Right cardiac atrium (tissue), 5 donors: ENCODE measurements at regions not wholly inside any gene's neighbourhood (a gene's known extent, or its start where the extent isn't known, plus 50 kb on each side); places are given as distances from the start of the nearest gene placed in this dataset.
"Not testable (repeated sequence)": the region's sequence is repeated elsewhere in the genome, so short reads cannot be mapped to it uniquely, and the experiment has no call there.

Source experiments
- ATAC-seq, 2 donors: fragments of 200-7000 bp; cut with Tn5 transposase; one replicate each; pipeline versions ENCODE4 v1.8.0 to v1.9.1; 2020; ENCODE audit warnings: moderate library complexity in 2 of 2, mild to moderate bottlenecking in 1 of 2
- DNase-seq, 3 donors: peaks; one replicate each; pipeline ENCODE4 v3.0.0-alpha.2; 2020
- H3K27ac ChIP-seq: one replicate; pipeline ENCODE4 v1.5.1; 2013; ENCODE audit warnings: mild to moderate bottlenecking, low read length, control low read depth, moderate library complexity
- H3K27me3 ChIP-seq: one replicate; pipeline ENCODE4 v1.6.1; 2013; ENCODE audit not compliant: control insufficient read depth, insufficient read depth
- H3K4me1 ChIP-seq: one replicate; pipeline ENCODE4 v1.6.1; 2013; ENCODE audit warnings: low read length; ENCODE audit not compliant: control insufficient read depth, insufficient read depth
- H3K4me3 ChIP-seq: one replicate; pipeline ENCODE4 v1.5.1; 2013; ENCODE audit warnings: low read length, control low read depth
- H3K9me3 ChIP-seq: one replicate; pipeline ENCODE4 v1.6.1; 2013; ENCODE audit warnings: low read length; ENCODE audit not compliant: control insufficient read depth
- WGBS: extraction: QIAGEN DNeasy Blood & Tissue Kit; methylation state at CpG from one replicate; pipeline ENCODE4 v1.1.7; 2013; 5-methylcytosine and 5-hydroxymethylcytosine counted together
- intact Hi-C, 4 donors: fragments of 100-400 bp; cut with DNase I; formaldehyde crosslinking; loops; one replicate each; pipeline versions ENCODE4 v1.11.0 to v1.14.0; 2022 to 2023
- donor health status: healthy with polysubstance abuse.
- donor health status: DM: no; HTN: yes; CAD: no.
- donor health status: DM: no; HTN: no; CAD: no.
- donor health status: DM: no; HTN: yes; CAD: no; lungs with severe emphysema.
- donor health status: DM: yes; HTN: yes; CAD: no.

- DNase-seq (no peak), ATAC-seq (no peak)
- no peak overlapping the region for H3K4me3 ChIP-seq
- peaks cover 2% of the 10 kb centered on the region for H3K9me3 ChIP-seq
- no peak overlapping the region for H3K27ac ChIP-seq
- no peaks in the 10 kb centered on the region for H3K27me3 ChIP-seq
- no peaks in the 10 kb centered on the region for H3K4me1 ChIP-seq
- intact Hi-C loops: no loop called here
- WGBS: 87% methylated on average over 2 of the region's 2 CpGs
Measured at GRCh38 chr5:18652404-18653215, 1018.4 kb downstream of the TAF11L14 start.

- no peaks in the 10 kb centered on the region for H3K27me3 ChIP-seq
- H3K4me1 ChIP-seq: no peaks in the 10 kb centered on the region
- ATAC-seq: no peak
- intact Hi-C loops: no loop called here
- H3K4me3 ChIP-seq: no peak overlapping the region
- H3K27ac ChIP-seq: no peak overlapping the region
- WGBS: 96% methylated on average over 1 of the region's 1 CpG
- peaks cover 2% of the 10 kb centered on the region for H3K9me3 ChIP-seq
- DNase-seq: no peak
Measured at GRCh38 chr5:18653216-18653752, 1019.0 kb downstream of the TAF11L14 start.

- H3K9me3 ChIP-seq: no peaks in the 10 kb centered on the region
- intact Hi-C loops: no loop called here
- H3K4me1 ChIP-seq: no peaks in the 10 kb centered on the region
- no peak overlapping the region for H3K27ac ChIP-seq
- no peak for DNase-seq
- ATAC-seq: no peak
- H3K27me3 ChIP-seq: no peaks in the 10 kb centered on the region
- no peak overlapping the region for H3K4me3 ChIP-seq
Measured at GRCh38 chr5:18660511-18660910, 1026.3 kb downstream of the TAF11L14 start.

- no peak overlapping the region for H3K27ac ChIP-seq
- H3K27me3 ChIP-seq: no peaks in the 10 kb centered on the region
- H3K4me3 ChIP-seq: no peak overlapping the region
- WGBS: 77% methylated on average over 2 of the region's 2 CpGs
- ATAC-seq: no peak
- DNase-seq: no peak
- H3K9me3 ChIP-seq: no peaks in the 10 kb centered on the region
- H3K4me1 ChIP-seq: no peaks in the 10 kb centered on the region
- intact Hi-C loops: no loop called here
Measured at GRCh38 chr5:18662231-18662630, 1028.0 kb downstream of the TAF11L14 start.

GRCh38 chr5:18674212-18674611 lies 1040.0 kb downstream of the TAF11L14 start:
- DNase-seq, H3K4me1 ChIP-seq, H3K9me3 ChIP-seq, intact Hi-C loops, H3K27me3 ChIP-seq, ATAC-seq, H3K27ac ChIP-seq, H3K4me3 ChIP-seq: not testable (repeated sequence)
- 63% methylated on average over 2 of the region's 4 CpGs for WGBS

GRCh38 chr5:18675041-18675440 lies 1040.8 kb downstream of the TAF11L14 start:
- Histone ChIP-seq H3K4me1 (no peaks in the 10 kb centered on the region), H3K4me3 (no peak overlapping the region)
- WGBS: 49% methylated on average over 2 of the region's 2 CpGs

GRCh38 chr5:18686253-18686652 lies 1052.0 kb downstream of the TAF11L14 start:
- no peak overlapping the region for H3K4me3 ChIP-seq
- H3K4me1 ChIP-seq: no peaks in the 10 kb centered on the region
- WGBS: 87% methylated on average over 3 of the region's 3 CpGs
- peaks cover 2% of the 10 kb centered on the region for H3K9me3 ChIP-seq
- H3K27me3 ChIP-seq: no peaks in the 10 kb centered on the region
- DNase-seq: no peak
- no peak overlapping the region for H3K27ac ChIP-seq
- no peak for ATAC-seq
- intact Hi-C loops: no loop called here

More at GRCh38 chr5:18675041-18675440, 1040.8 kb downstream of the TAF11L14 start:
- no peaks in the 10 kb centered on the region for H3K27me3 ChIP-seq
- intact Hi-C loops: no loop called here
- no peaks in the 10 kb centered on the region for H3K9me3 ChIP-seq
- DNase-seq: no peak
- no peak for ATAC-seq
- no peak overlapping the region for H3K27ac ChIP-seq

GRCh38 chr5:18687429-18687828 lies 1053.2 kb downstream of the TAF11L14 start:
- no peak overlapping the region for H3K4me3 ChIP-seq
- H3K4me1 ChIP-seq: no peaks in the 10 kb centered on the region
- intact Hi-C loops: no loop called here
- H3K9me3 ChIP-seq: no peaks in the 10 kb centered on the region
- no peak overlapping the region for H3K27ac ChIP-seq
- H3K27me3 ChIP-seq: no peaks in the 10 kb centered on the region
- 82% methylated on average over 2 of the region's 2 CpGs for WGBS
- DNase-seq: no peak
- ATAC-seq: no peak

- no peak for DNase-seq
- intact Hi-C loops: no loop called here
- WGBS: 38% methylated on average over 1 of the region's 1 CpG
Measured at GRCh38 chr5:18699681-18700080, 1065.4 kb downstream of the TAF11L14 start.

GRCh38 chr5:18702821-18703220 lies 1068.6 kb downstream of the TAF11L14 start:
- no peaks in the 10 kb centered on the region for H3K27me3 ChIP-seq
- no peaks in the 10 kb centered on the region for H3K4me1 ChIP-seq
- H3K4me3 ChIP-seq: no peak overlapping the region
- ATAC-seq (no peak), DNase-seq (no peak)
- whole genome bisulfite sequencing: 37% methylated on average over 1 of the region's 1 CpG
- no peak overlapping the region for H3K27ac ChIP-seq
- intact Hi-C loops: no loop called here
- H3K9me3 ChIP-seq: no peaks in the 10 kb centered on the region

More at GRCh38 chr5:18699681-18700080, 1065.4 kb downstream of the TAF11L14 start:
- no peak for ATAC-seq
- H3K27me3 ChIP-seq: no peaks in the 10 kb centered on the region
- H3K9me3 ChIP-seq: no peaks in the 10 kb centered on the region
- no peaks in the 10 kb centered on the region for H3K4me1 ChIP-seq
- no peak overlapping the region for H3K27ac ChIP-seq
- no peak overlapping the region for H3K4me3 ChIP-seq

GRCh38 chr5:18712936-18713485 lies 1078.8 kb downstream of the TAF11L14 start:
- WGBS: 79% methylated on average over 5 of the region's 5 CpGs
- no peaks in the 10 kb centered on the region for H3K27me3 ChIP-seq
- H3K4me3 ChIP-seq: no peak overlapping the region
- intact Hi-C loops: no loop called here
- ATAC-seq (no peak), DNase-seq (no peak)
- no peak overlapping the region for H3K27ac ChIP-seq
- H3K4me1 ChIP-seq: no peaks in the 10 kb centered on the region
- H3K9me3 ChIP-seq: no peaks in the 10 kb centered on the region
